NCI-H345 treated with DMSO at 0.1 percent for 48 hours (cell line): ENCODE measurements at regions not wholly inside any gene's neighbourhood (a gene's known extent, or its start where the extent isn't known, plus 50 kb on each side); places are given as distances from the start of the nearest gene placed in this dataset.
A peak's percentile ranks its signal among the peaks of the same experiment; 100 is the strongest.

Experiments
- DNase-seq: peaks from one replicate; lab custom pipeline; 2025; ENCODE audit not compliant: unreplicated experiment; lab: John Stamatoyannopoulos, UW

GRCh38 chr17:79680318-79680695 lies 50.4 kb upstream of the ENPP7 start:
- DNase-seq, result no peak

GRCh38 chr17:79679631-79680317 lies 51.0 kb upstream of the ENPP7 start:
- no peak for DNase-seq

- no peak for DNase-seq
Measured at GRCh38 chr17:79678736-79679255, 51.9 kb upstream of the ENPP7 start.

- no peak for DNase-seq
Measured at GRCh38 chr17:79678091-79678735, 52.5 kb upstream of the ENPP7 start.

- no peak for DNase-seq
Measured at GRCh38 chr17:79677646-79678045, 53.1 kb upstream of the ENPP7 start.

GRCh38 chr17:79676796-79677195 lies 53.9 kb upstream of the ENPP7 start:
- DNase-seq, result no peak

GRCh38 chr17:79675413-79675725 lies 55.4 kb upstream of the ENPP7 start:
- DNase-seq, result no peak

- DNase-seq, result no peak
Measured at GRCh38 chr17:79674506-79675412, 56.0 kb upstream of the ENPP7 start.

- DNase-seq, result no peak
Measured at GRCh38 chr17:79673517-79673916, 57.2 kb upstream of the ENPP7 start.

- no peak for DNase-seq
Measured at GRCh38 chr17:79672496-79672895, 58.2 kb upstream of the ENPP7 start.

- DNase-seq, result no peak
Measured at GRCh38 chr17:79671085-79671694, 59.6 kb upstream of the ENPP7 start.

GRCh38 chr17:79670537-79671084 lies 59.8 kb upstream of the RBFOX3 start:
- DNase-seq, result peak; percentile 75

- DNase-seq, result no peak
Measured at GRCh38 chr17:79669861-79670260, 59.0 kb upstream of the RBFOX3 start.

- no peak for DNase-seq
Measured at GRCh38 chr17:79668344-79669250, 57.7 kb upstream of the RBFOX3 start.

GRCh38 chr17:79667746-79668145 lies 56.9 kb upstream of the RBFOX3 start:
- no peak for DNase-seq

- no peak for DNase-seq
Measured at GRCh38 chr17:79667121-79667715, 56.4 kb upstream of the RBFOX3 start.

GRCh38 chr17:79666111-79666510 lies 55.3 kb upstream of the RBFOX3 start:
- no peak for DNase-seq

GRCh38 chr17:79664930-79665737 lies 54.3 kb upstream of the RBFOX3 start:
- no peak for DNase-seq
